Gastrocnemius medialis (tissue), 4 donors: ENCODE measurements at regions not wholly inside any gene's neighbourhood (a gene's known extent, or its start where the extent isn't known, plus 50 kb on each side); places are given as distances from the start of the nearest gene placed in this dataset.

Experiments
- ATAC-seq, 2 donors: fragments of 150-250 bp; one replicate each; pipeline ENCODE4 v1.9.1; 2016
- DNase-seq, 2 donors: peaks; one replicate each; pipeline ENCODE4 v3.0.0-alpha.2; 2019
- H3K27ac ChIP-seq, 4 donors: fragments of 200-600 bp; sonication (generic); 1 replicate in 1 of 4; 2 replicates in 3 of 4; pipeline ENCODE4 v1.5.1; 2016 to 2018; ENCODE audit warnings: mild to moderate bottlenecking in 2 of 4, moderate library complexity in 1 of 4
- H3K27me3 ChIP-seq, 3 donors: fragments of 200-600 bp; sonication (generic) in 2 of 3; 1 replicate in 1 of 3; 2 replicates in 2 of 3; pipeline versions ENCODE4 v1.5.1 to v1.6.0; 2016 to 2019; ENCODE audit warnings: mild to moderate bottlenecking in 1 of 3, moderate library complexity in 1 of 3
- H3K36me3 ChIP-seq, 2 donors: fragments of 200-600 bp; sonication (generic) in 1 of 2; one replicate each; pipeline ENCODE4 v1.5.1; 2017 to 2018
- H3K4me1 ChIP-seq, 2 donors: fragments of 200-600 bp; sonication (generic) in 1 of 2; one replicate each; pipeline ENCODE4 v1.5.1; 2016 to 2017; ENCODE audit warnings: mild to moderate bottlenecking in 2 of 2
- H3K4me3 ChIP-seq, 4 donors: fragments of 200-600 bp; sonication (generic) in 3 of 4; 1 replicate in 1 of 4; 2 replicates in 3 of 4; pipeline ENCODE4 v1.5.1; 2016 to 2019; ENCODE audit warnings: mild to moderate bottlenecking in 2 of 4
- H3K9me3 ChIP-seq, 3 donors: fragments of 200-600 bp; sonication (generic) in 2 of 3; 1 replicate in 1 of 3; 2 replicates in 2 of 3; pipeline ENCODE4 v1.5.1; 2016 to 2019
- CTCF ChIP-seq, 5 experiments: fragments of 450-650 bp in 3 of 5; fragments of 200-600 bp in 2 of 5; sonication (generic) in 2 of 5; IDR thresholded peaks in 4 of 5; conservative IDR thresholded peaks in 1 of 5; 1 replicate in 4 of 5; 2 replicates in 1 of 5; pipeline ENCODE4 v1.5.1; 2016 to 2019; ENCODE audit warnings: antibody characterized with exemption in 5 of 5, mild to moderate bottlenecking in 3 of 5, moderate library complexity in 3 of 5
- POLR2A ChIP-seq, 2 donors: fragments of 450-650 bp; IDR thresholded peaks; one replicate each; pipeline ENCODE4 v1.6.1; 2017; ENCODE audit warnings: antibody characterized with exemption in 2 of 2, mild to moderate bottlenecking in 2 of 2, moderate library complexity in 2 of 2
- in situ Hi-C, 4 donors: fragments of 200-750 bp; cut with MboI; loops; one replicate each; pipeline versions ENCODE4 v1.15.0 to v1.8.0; 2017; ENCODE audit warnings: low sequenced_read_pairs in 4 of 4
- intact Hi-C: fragments of 100-400 bp; cut with DNase I; formaldehyde crosslinking; loops from one replicate; pipeline ENCODE4 v1.15.1; 2023; ENCODE audit warnings: low total_unique reads

- Histone ChIP-seq H3K27ac (no peak overlapping the region), H3K4me3 (no peak overlapping the region), H3K4me1 (no peaks in the 10 kb centered on the region), H3K9me3 (no peaks in the 10 kb centered on the region), H3K27me3 (no peaks in the 10 kb centered on the region), H3K36me3 (no peaks in the 10 kb centered on the region)
- ATAC-seq (no peak), DNase-seq (no peak)
- TF ChIP-seq CTCF (IDR thresholded peaks at IDR 0.05 in 4 of 5, conservative IDR thresholded peaks at IDR 0.05 in 1 of 5) = no peak
- no peak for TF ChIP-seq POLR2A (IDR thresholded peaks at IDR 0.05)
- intact Hi-C loops = no loop called here
- in situ Hi-C loops = no loop called here
Observed at GRCh38 chr5:90338712-90339372, 70.7 kb downstream of the CETN3 start.

- no peaks in the 10 kb centered on the region for H3K27me3 ChIP-seq
Observed at GRCh38 chr5:90337449-90338052, 72.0 kb downstream of the CETN3 start.

GRCh38 chr5:90336752-90337151 lies 72.8 kb downstream of the CETN3 start:
- TF ChIP-seq POLR2A (IDR thresholded peaks at IDR 0.05) = no peak
- TF ChIP-seq CTCF (IDR thresholded peaks at IDR 0.05 in 4 of 5, conservative IDR thresholded peaks at IDR 0.05 in 1 of 5) = no peak
- DNase-seq (no peak), ATAC-seq (no peak)
- H3K27ac ChIP-seq = no peak overlapping the region
- H3K4me3 ChIP-seq = no peak overlapping the region
- no peaks in the 10 kb centered on the region for H3K36me3 ChIP-seq
- no peaks in the 10 kb centered on the region for H3K27me3 ChIP-seq
- H3K4me1 ChIP-seq = no peaks in the 10 kb centered on the region
- in situ Hi-C loops = no loop called here
- intact Hi-C loops = no loop called here
- H3K9me3 ChIP-seq = no peaks in the 10 kb centered on the region

More at GRCh38 chr5:90337449-90338052, 72.0 kb downstream of the CETN3 start:
- no peaks in the 10 kb centered on the region for H3K4me1 ChIP-seq
- H3K27ac ChIP-seq = no peak overlapping the region
- H3K4me3 ChIP-seq = no peak overlapping the region
- no peaks in the 10 kb centered on the region for H3K9me3 ChIP-seq
- intact Hi-C loops (no loop called here), in situ Hi-C loops (no loop called here)
- no peak for TF ChIP-seq POLR2A (IDR thresholded peaks at IDR 0.05)
- no peak for TF ChIP-seq CTCF (IDR thresholded peaks at IDR 0.05 in 4 of 5, conservative IDR thresholded peaks at IDR 0.05 in 1 of 5)
- ATAC-seq (no peak), DNase-seq (no peak)
- no peaks in the 10 kb centered on the region for H3K36me3 ChIP-seq

GRCh38 chr5:90334741-90335140 lies 74.8 kb downstream of the CETN3 start:
- H3K4me1 ChIP-seq = no peaks in the 10 kb centered on the region
- ATAC-seq (no peak), DNase-seq (no peak)
- H3K9me3 ChIP-seq = no peaks in the 10 kb centered on the region
- H3K4me3 ChIP-seq = no peak overlapping the region
- in situ Hi-C loops (no loop called here), intact Hi-C loops (no loop called here)
- no peak overlapping the region for H3K27ac ChIP-seq
- TF ChIP-seq CTCF (IDR thresholded peaks at IDR 0.05 in 4 of 5, conservative IDR thresholded peaks at IDR 0.05 in 1 of 5) (no peak), POLR2A (IDR thresholded peaks at IDR 0.05) (no peak)
- no peaks in the 10 kb centered on the region for H3K36me3 ChIP-seq
- no peaks in the 10 kb centered on the region for H3K27me3 ChIP-seq
